ENCODE measurements at regions not wholly inside any gene's neighbourhood (a gene's known extent, or its start where the extent isn't known, plus 50 kb on each side); places are given as distances from the start of the nearest gene placed in this dataset.
"Not testable (repeated sequence)": the region's sequence is repeated elsewhere in the genome, so short reads cannot be mapped to it uniquely, and the experiment has no call there.

GRCh38 chr13:21883713-21884112, 212.8 kb downstream of the FGF9 start:
- DNase-seq = no peak

GRCh38 chr13:21884299-21884909, 213.5 kb downstream of the FGF9 start:
- no peak for DNase-seq

- no peak for DNase-seq
These were observed 214.2 kb downstream of the FGF9 start for GRCh38 chr13:21884965-21885567.

- DNase-seq = no peak
These were observed 214.9 kb downstream of the FGF9 start for GRCh38 chr13:21885714-21886224.

- DNase-seq = no peak
These were observed 218.8 kb downstream of the FGF9 start for GRCh38 chr13:21889651-21890050.

- not testable (repeated sequence) for DNase-seq
These were observed 219.3 kb downstream of the FGF9 start for GRCh38 chr13:21890220-21890619.

- DNase-seq = no peak
These were observed 223.2 kb downstream of the FGF9 start for GRCh38 chr13:21894091-21894490.

- no peak for DNase-seq
These were observed 224.1 kb downstream of the FGF9 start for GRCh38 chr13:21894703-21895699.

GRCh38 chr13:21895779-21896178, 224.9 kb downstream of the FGF9 start:
- DNase-seq = no peak

- no peak for DNase-seq
These were observed 226.3 kb downstream of the FGF9 start for GRCh38 chr13:21897161-21897560.

- no peak for DNase-seq
These were observed 227.6 kb downstream of the FGF9 start for GRCh38 chr13:21898459-21898858.

GRCh38 chr13:21898945-21899344, 228.1 kb downstream of the FGF9 start:
- DNase-seq = no peak

- DNase-seq = no peak
These were observed 230.5 kb downstream of the FGF9 start for GRCh38 chr13:21901336-21901735.

GRCh38 chr13:21901811-21902708, 231.2 kb downstream of the FGF9 start:
- no peak for DNase-seq

- DNase-seq = no peak
These were observed 231.8 kb downstream of the FGF9 start for GRCh38 chr13:21902709-21903098.

- DNase-seq = no peak
These were observed 234.6 kb downstream of the FGF9 start for GRCh38 chr13:21905486-21905885.

- no peak for DNase-seq
These were observed 238.5 kb downstream of the FGF9 start for GRCh38 chr13:21909331-21909730.

- DNase-seq = no peak
These were observed 239.7 kb downstream of the FGF9 start for GRCh38 chr13:21910546-21910945.

GRCh38 chr13:21911646-21912298, 240.9 kb downstream of the FGF9 start:
- no peak for DNase-seq

GRCh38 chr13:21913010-21913409, 242.1 kb downstream of the FGF9 start:
- DNase-seq = no peak

GRCh38 chr13:21917086-21918015, 246.5 kb downstream of the FGF9 start:
- no peak for DNase-seq
